Heart left ventricle (tissue), 16 donors: ENCODE measurements at regions not wholly inside any gene's neighbourhood (a gene's known extent, or its start where the extent isn't known, plus 50 kb on each side); places are given as distances from the start of the nearest gene placed in this dataset.

Experiments
- ATAC-seq, 4 donors: fragments of 200-7000 bp; cut with Tn5 transposase; one replicate each; pipeline ENCODE4 v1.9.1; 2020 to 2022; ENCODE audit warnings: moderate library complexity in 4 of 4, mild to moderate bottlenecking in 3 of 4, moderate number of reproducible peaks in 1 of 4
- DNase-seq, 5 donors: peaks; one replicate each; pipeline ENCODE4 v3.0.0-alpha.2; 2020
- H3K27ac ChIP-seq, 12 donors: fragments of 200-600 bp; sonication (generic) in 4 of 12; one replicate each; pipeline versions ENCODE4 v1.5.0 to v1.8.0; 2016 to 2022; ENCODE audit warnings: mild to moderate bottlenecking in 2 of 12
- H3K27me3 ChIP-seq, 9 donors: fragments of 200-600 bp; sonication (generic) in 2 of 9; one replicate each; pipeline versions ENCODE4 v1.5.1 to v1.8.0; 2016 to 2022; ENCODE audit warnings: mild to moderate bottlenecking in 3 of 9
- H3K36me3 ChIP-seq, 9 donors: fragments of 200-600 bp; sonication (generic) in 2 of 9; one replicate each; pipeline versions ENCODE4 v1.5.0 to v1.8.0; 2018 to 2022; ENCODE audit warnings: mild to moderate bottlenecking in 2 of 9
- H3K4me1 ChIP-seq, 12 donors: fragments of 200-600 bp; sonication (generic) in 4 of 12; one replicate each; pipeline versions ENCODE4 v1.5.0 to v1.8.0; 2016 to 2022; ENCODE audit warnings: mild to moderate bottlenecking in 3 of 12
- H3K4me3 ChIP-seq, 12 donors: fragments of 200-600 bp; sonication (generic) in 4 of 12; one replicate each; pipeline versions ENCODE4 v1.5.0 to v1.8.0; 2017 to 2022; ENCODE audit warnings: mild to moderate bottlenecking in 9 of 12, moderate library complexity in 4 of 12
- H3K9me3 ChIP-seq, 12 donors: fragments of 200-600 bp; sonication (generic) in 4 of 12; one replicate each; pipeline versions ENCODE4 v1.5.0 to v1.8.0; 2016 to 2022; ENCODE audit warnings: mild to moderate bottlenecking in 1 of 12
- POLR2A ChIP-seq, 2 donors: fragments of 450-650 bp; IDR thresholded peaks; one replicate each; pipeline ENCODE4 v1.6.1; 2017; ENCODE audit warnings: antibody characterized with exemption in 2 of 2, mild to moderate bottlenecking in 2 of 2, moderate library complexity in 2 of 2
- WGBS, 4 donors: extraction: QIAGEN DNeasy Blood & Tissue Kit in 2 of 4; methylation state at CpG; one replicate each; pipeline versions ENCODE4 v1.1.5 to v1.1.7; 2013 to 2018; 5-methylcytosine and 5-hydroxymethylcytosine counted together
- intact Hi-C, 10 donors: fragments of 100-400 bp; cut with DNase I; formaldehyde crosslinking; loops; one replicate each; pipeline versions ENCODE4 v1.11.1 to v1.14.2; 2022
- TF ChIP-seq, protein P1 (sequence below), 12 donors: fragments of 200-600 bp; sonication (generic) in 4 of 12; IDR thresholded peaks; one replicate each; pipeline versions ENCODE4 v1.5.0 to v1.8.0; 2018 to 2022; ENCODE audit warnings: antibody characterized with exemption in 12 of 12, mild to moderate bottlenecking in 5 of 12
- donor health status: ischemic (EF 13 %, LVEDD 7.1; RV severe dilation, severe dysfunction).
- donor health status: healthy with polysubstance abuse.
- donor health status: DM: no; HTN: yes; CAD: no.
- donor health status: DM: no; HTN: no; CAD: no.
- donor health status: ischemic (EF 25% LVEDD 6.9; RV normal size, moderate dysfunction).
- donor health status: ischemic (EF 25% LVEDD 5.7; RV mildly dilated, moderate dysfunction).
- donor health status: healthy.
- donor health status: DM: yes; HTN: yes; CAD: no.
- donor health status: ischemic (EF 35%, LVEDD 5.7; RV mildly dilated, moderate dysfunction).
- donor health status: nonischemic (EF 11% LVEDD 7.7; RV severe dilation, severe dysfunction).
- donor health status: DM: yes; HTN: yes; CAD: no.
- donor health status: PGD.
- donor health status: ischemic (EF 29% LVEDD 5.4; RV normal size, mild dysfunction).
- donor health status: nonischemic (EF 23%, LVEDD 6.1; RV moderate dilation, normal function).

- Histone ChIP-seq H3K4me1 (no peaks in the 10 kb centered on the region), H3K36me3 (no peaks in the 10 kb centered on the region), H3K4me3 (no peak overlapping the region), H3K27me3 (no peaks in the 10 kb centered on the region), H3K27ac (no peak overlapping the region), H3K9me3 (no peaks in the 10 kb centered on the region)
- intact Hi-C loops = loop anchor here in 1 of 10 donors (10.0 kb wide), 1 partner anchor 59 kb away; no protein-coding TSS in a partner anchor
- ATAC-seq = no peak
- DNase-seq = no peak
- 87 to 96% (median 93%) methylated on average over 1 of the region's 1 CpG for WGBS, 4 donors
- TF ChIP-seq POLR2A (IDR thresholded peaks at IDR 0.05) = no peak
- TF ChIP-seq, protein P1, sequence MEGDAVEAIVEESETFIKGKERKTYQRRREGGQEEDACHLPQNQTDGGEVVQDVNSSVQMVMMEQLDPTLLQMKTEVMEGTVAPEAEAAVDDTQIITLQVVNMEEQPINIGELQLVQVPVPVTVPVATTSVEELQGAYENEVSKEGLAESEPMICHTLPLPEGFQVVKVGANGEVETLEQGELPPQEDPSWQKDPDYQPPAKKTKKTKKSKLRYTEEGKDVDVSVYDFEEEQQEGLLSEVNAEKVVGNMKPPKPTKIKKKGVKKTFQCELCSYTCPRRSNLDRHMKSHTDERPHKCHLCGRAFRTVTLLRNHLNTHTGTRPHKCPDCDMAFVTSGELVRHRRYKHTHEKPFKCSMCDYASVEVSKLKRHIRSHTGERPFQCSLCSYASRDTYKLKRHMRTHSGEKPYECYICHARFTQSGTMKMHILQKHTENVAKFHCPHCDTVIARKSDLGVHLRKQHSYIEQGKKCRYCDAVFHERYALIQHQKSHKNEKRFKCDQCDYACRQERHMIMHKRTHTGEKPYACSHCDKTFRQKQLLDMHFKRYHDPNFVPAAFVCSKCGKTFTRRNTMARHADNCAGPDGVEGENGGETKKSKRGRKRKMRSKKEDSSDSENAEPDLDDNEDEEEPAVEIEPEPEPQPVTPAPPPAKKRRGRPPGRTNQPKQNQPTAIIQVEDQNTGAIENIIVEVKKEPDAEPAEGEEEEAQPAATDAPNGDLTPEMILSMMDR (IDR thresholded peaks at IDR 0.05) = no peak
Measured at GRCh38 chr9:78685471-78685870, 388.5 kb downstream of the PSAT1 start.

GRCh38 chr9:78688796-78689195, 391.9 kb downstream of the PSAT1 start:
- Histone ChIP-seq H3K4me3 (no peak overlapping the region), H3K36me3 (no peaks in the 10 kb centered on the region), H3K27ac (no peak overlapping the region), H3K9me3 (no peaks in the 10 kb centered on the region), H3K27me3 (no peaks in the 10 kb centered on the region), H3K4me1 (no peaks in the 10 kb centered on the region)
- WGBS, 4 donors = 37 to 41% (median 39%) methylated on average over 1 of the region's 1 CpG
- ATAC-seq (no peak), DNase-seq (no peak)
- TF ChIP-seq, protein P1 (IDR thresholded peaks at IDR 0.05) = no peak
- no peak for TF ChIP-seq POLR2A (IDR thresholded peaks at IDR 0.05)
- intact Hi-C loops = loop anchor here in 1 of 10 donors (10.0 kb wide), 1 partner anchor 56 kb away; no protein-coding TSS in a partner anchor

GRCh38 chr9:78691542-78691941, 394.6 kb downstream of the PSAT1 start:
- Histone ChIP-seq H3K4me3 (no peak overlapping the region), H3K4me1 (no peaks in the 10 kb centered on the region), H3K9me3 (no peaks in the 10 kb centered on the region), H3K27me3 (no peaks in the 10 kb centered on the region), H3K27ac (no peak overlapping the region), H3K36me3 (no peaks in the 10 kb centered on the region)
- intact Hi-C loops = no loop called here
- TF ChIP-seq, protein P1 (IDR thresholded peaks at IDR 0.05) = no peak
- no peak for TF ChIP-seq POLR2A (IDR thresholded peaks at IDR 0.05)
- ATAC-seq (no peak), DNase-seq (no peak)
- WGBS, 4 donors = 76 to 86% (median 84%) methylated on average over 2 of the region's 2 CpGs

GRCh38 chr9:78692871-78693270, 395.9 kb downstream of the PSAT1 start:
- no peak for ATAC-seq
- Histone ChIP-seq H3K4me1 (no peaks in the 10 kb centered on the region), H3K36me3 (no peaks in the 10 kb centered on the region), H3K27ac (no peak overlapping the region), H3K9me3 (no peaks in the 10 kb centered on the region), H3K27me3 (no peaks in the 10 kb centered on the region), H3K4me3 (no peak overlapping the region)
- 37 to 48% (median 48%) methylated on average over 3 of the region's 3 CpGs for WGBS, 4 donors
- intact Hi-C loops = no loop called here
- no peak for TF ChIP-seq POLR2A (IDR thresholded peaks at IDR 0.05)
- TF ChIP-seq, protein P1 (IDR thresholded peaks at IDR 0.05) = no peak
- DNase-seq = no peak
